OCI-LY3 (cell line): ENCODE measurements at regions not wholly inside any gene's neighbourhood (a gene's known extent, or its start where the extent isn't known, plus 50 kb on each side); places are given as distances from the start of the nearest gene placed in this dataset.

Source experiments
- H2AFZ ChIP-seq: fragments of 200-600, 300-600 bp; shearing (Covaris generic); 2 replicates; pipeline ENCODE4 v1.6.0; 2014; ENCODE audit warnings: antibody characterized with exemption, low read depth, low read length
- H3K27ac ChIP-seq: fragments of 200-600, 300-600 bp; sonication (generic); 2 replicates; pipeline ENCODE4 v1.5.1; 2014; ENCODE audit warnings: mild to moderate bottlenecking, low read length, moderate library complexity, mixed read lengths
- H3K27me3 ChIP-seq: fragments of 200-600, 300-600 bp; sonication (generic); 2 replicates; pipeline ENCODE4 v1.6.1; 2014; ENCODE audit warnings: low read depth, low read length, mixed read lengths
- H3K36me3 ChIP-seq: fragments of 200-600, 300-600 bp; sonication (generic); replicated peaks from 2 replicates; pipeline ENCODE3; 2014; ENCODE audit warnings: low read depth, low read length, mixed read lengths
- H3K4me1 ChIP-seq: fragments of 300-600, 200-600 bp; sonication (generic); 2 replicates; pipeline ENCODE4 v1.6.1; 2014; ENCODE audit warnings: low read length, mixed read lengths
- H3K4me2 ChIP-seq: fragments of 200-600, 300-600 bp; sonication (generic); 2 replicates; pipeline ENCODE4 v1.6.1; 2014; ENCODE audit warnings: low read length, mixed read lengths
- H3K4me3 ChIP-seq: fragments of 300-600, 200-600 bp; sonication (generic); 2 replicates; pipeline ENCODE4 v1.5.1; 2014; ENCODE audit warnings: antibody characterized with exemption, mild to moderate bottlenecking, low read length, moderate library complexity
- H3K79me2 ChIP-seq: fragments of 300-600, 200-600 bp; shearing (Covaris generic); 2 replicates; pipeline ENCODE4 v1.6.1; 2014; ENCODE audit warnings: mild to moderate bottlenecking, low read length, mixed read lengths
- H3K9ac ChIP-seq: fragments of 300-600, 200-600 bp; shearing (Covaris generic); 2 replicates; pipeline ENCODE4 v1.6.0; 2014; ENCODE audit warnings: mild to moderate bottlenecking, low read length, moderate library complexity
- H3K9me3 ChIP-seq: fragments of 200-600, 300-600 bp; shearing (Covaris generic); 2 replicates; pipeline ENCODE4 v1.6.1; 2014; ENCODE audit warnings: low read length, mixed read lengths; ENCODE audit not compliant: insufficient read depth
- H4K20me1 ChIP-seq: fragments of 200-600, 300-600 bp; sonication (generic); 2 replicates; pipeline ENCODE4 v1.6.1; 2016; ENCODE audit warnings: low read length, mixed read lengths; ENCODE audit not compliant: insufficient read depth
- EZH2phosphoT487 ChIP-seq: fragments of 200-600 bp; shearing (Covaris generic); IDR thresholded peaks from 2 replicates; pipeline ENCODE4 v1.6.1; 2018; ENCODE audit warnings: antibody characterized with exemption, mixed run types, low read depth
- TF ChIP-seq, protein P1 (sequence below): fragments of 200-600, 300-600 bp; sonication (generic); IDR thresholded peaks from 2 replicates; pipeline ENCODE4 v1.5.1; 2014; ENCODE audit warnings: antibody characterized with exemption, low read length, low read depth

DNA sequence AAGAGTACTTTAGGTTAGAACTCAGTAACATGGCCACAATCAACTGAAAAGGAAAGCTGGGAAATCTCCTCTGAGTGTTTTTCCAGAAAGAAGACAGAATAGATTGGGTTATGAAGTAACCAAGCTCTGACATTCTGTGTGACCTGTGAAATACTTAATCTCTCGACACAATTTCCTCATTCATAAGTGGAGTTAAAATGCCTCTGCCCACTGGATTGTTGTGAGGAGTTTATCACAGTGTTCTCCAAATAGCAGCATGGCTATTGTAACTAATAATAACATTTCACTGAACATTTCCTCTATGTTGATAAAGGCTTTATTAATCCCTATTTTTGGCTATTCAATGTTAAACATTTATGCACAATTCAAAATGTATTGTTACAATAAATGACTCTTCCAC, 311.0 kb downstream of the GABRB2 start:
- H2AFZ ChIP-seq: no peak overlapping the region
- H3K27me3 ChIP-seq: no peaks in the 10 kb centered on the region
- H3K79me2 ChIP-seq: no peaks in the 10 kb centered on the region
- H3K4me2 ChIP-seq: no peak overlapping the region
- TF ChIP-seq, protein P1, sequence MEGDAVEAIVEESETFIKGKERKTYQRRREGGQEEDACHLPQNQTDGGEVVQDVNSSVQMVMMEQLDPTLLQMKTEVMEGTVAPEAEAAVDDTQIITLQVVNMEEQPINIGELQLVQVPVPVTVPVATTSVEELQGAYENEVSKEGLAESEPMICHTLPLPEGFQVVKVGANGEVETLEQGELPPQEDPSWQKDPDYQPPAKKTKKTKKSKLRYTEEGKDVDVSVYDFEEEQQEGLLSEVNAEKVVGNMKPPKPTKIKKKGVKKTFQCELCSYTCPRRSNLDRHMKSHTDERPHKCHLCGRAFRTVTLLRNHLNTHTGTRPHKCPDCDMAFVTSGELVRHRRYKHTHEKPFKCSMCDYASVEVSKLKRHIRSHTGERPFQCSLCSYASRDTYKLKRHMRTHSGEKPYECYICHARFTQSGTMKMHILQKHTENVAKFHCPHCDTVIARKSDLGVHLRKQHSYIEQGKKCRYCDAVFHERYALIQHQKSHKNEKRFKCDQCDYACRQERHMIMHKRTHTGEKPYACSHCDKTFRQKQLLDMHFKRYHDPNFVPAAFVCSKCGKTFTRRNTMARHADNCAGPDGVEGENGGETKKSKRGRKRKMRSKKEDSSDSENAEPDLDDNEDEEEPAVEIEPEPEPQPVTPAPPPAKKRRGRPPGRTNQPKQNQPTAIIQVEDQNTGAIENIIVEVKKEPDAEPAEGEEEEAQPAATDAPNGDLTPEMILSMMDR: no peak
- no peak for TF ChIP-seq EZH2phosphoT487
- no peaks in the 10 kb centered on the region for H4K20me1 ChIP-seq
- H3K9me3 ChIP-seq: no peaks in the 10 kb centered on the region
- no peak overlapping the region for H3K9ac ChIP-seq
- no peak overlapping the region for H3K27ac ChIP-seq
- H3K4me3 ChIP-seq: no peak overlapping the region
- H3K4me1 ChIP-seq: peaks cover 10% of the 10 kb centered on the region
- H3K36me3 ChIP-seq: no peaks in the 10 kb centered on the region

DNA sequence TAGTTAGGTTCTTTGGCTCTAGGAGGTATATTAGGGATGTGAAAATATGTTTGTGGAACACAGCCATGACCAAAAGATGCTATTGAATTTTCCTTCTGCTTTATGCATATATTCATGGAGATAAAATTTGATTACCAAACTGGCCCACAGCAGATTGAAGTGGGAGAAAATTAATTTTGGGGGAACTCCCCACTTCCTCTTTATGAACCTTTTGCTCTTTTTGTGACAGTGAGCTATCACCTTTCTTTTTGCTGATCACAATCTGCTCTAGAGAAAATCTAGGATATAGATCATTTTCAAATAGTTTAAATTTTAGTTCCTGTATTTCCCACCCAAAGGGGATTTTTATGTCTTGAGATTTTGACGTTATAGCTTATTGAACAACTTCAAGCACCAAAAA, 313.0 kb downstream of the GABRB2 start:
- Histone ChIP-seq H3K79me2 (no peaks in the 10 kb centered on the region), H3K27ac (no peak overlapping the region), H3K4me3 (no peak overlapping the region), H3K4me2 (no peak overlapping the region), H3K27me3 (no peaks in the 10 kb centered on the region), H3K9me3 (no peaks in the 10 kb centered on the region), H3K4me1 (peaks cover 10% of the 10 kb centered on the region), H2AFZ (no peak overlapping the region), H3K36me3 (no peaks in the 10 kb centered on the region), H3K9ac (no peak overlapping the region), H4K20me1 (no peaks in the 10 kb centered on the region)
- TF ChIP-seq, protein P1: no peak
- no peak for TF ChIP-seq EZH2phosphoT487

DNA sequence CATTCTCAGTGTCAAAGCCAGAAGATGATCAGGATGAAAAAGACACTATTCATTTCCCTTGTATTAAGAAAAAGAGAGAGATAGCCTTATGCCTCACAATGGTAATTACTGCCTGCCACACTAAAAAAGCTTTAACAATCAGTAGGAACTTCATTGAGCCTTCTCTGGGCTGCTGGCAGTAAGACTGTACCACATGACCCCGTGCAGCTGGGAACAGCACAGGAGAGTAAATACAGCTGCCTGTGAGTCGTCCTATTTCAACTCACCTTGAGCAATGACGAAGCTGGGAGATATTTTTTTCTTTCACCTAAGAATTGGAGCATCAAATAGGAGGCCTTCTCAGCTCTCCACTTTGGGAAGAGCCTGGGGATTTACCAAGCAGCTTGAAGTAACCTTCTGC, 316.3 kb downstream of the GABRB2 start:
- no peaks in the 10 kb centered on the region for H3K79me2 ChIP-seq
- peaks cover 10% of the 10 kb centered on the region for H3K4me1 ChIP-seq
- TF ChIP-seq EZH2phosphoT487: no peak
- TF ChIP-seq, protein P1: no peak
- no peak overlapping the region for H3K9ac ChIP-seq
- no peak overlapping the region for H3K4me3 ChIP-seq
- no peak overlapping the region for H2AFZ ChIP-seq
- H3K36me3 ChIP-seq: no peaks in the 10 kb centered on the region
- no peaks in the 10 kb centered on the region for H3K9me3 ChIP-seq
- H3K27me3 ChIP-seq: no peaks in the 10 kb centered on the region
- H3K4me2 ChIP-seq: no peak overlapping the region
- no peak overlapping the region for H3K27ac ChIP-seq
- H4K20me1 ChIP-seq: no peaks in the 10 kb centered on the region

DNA sequence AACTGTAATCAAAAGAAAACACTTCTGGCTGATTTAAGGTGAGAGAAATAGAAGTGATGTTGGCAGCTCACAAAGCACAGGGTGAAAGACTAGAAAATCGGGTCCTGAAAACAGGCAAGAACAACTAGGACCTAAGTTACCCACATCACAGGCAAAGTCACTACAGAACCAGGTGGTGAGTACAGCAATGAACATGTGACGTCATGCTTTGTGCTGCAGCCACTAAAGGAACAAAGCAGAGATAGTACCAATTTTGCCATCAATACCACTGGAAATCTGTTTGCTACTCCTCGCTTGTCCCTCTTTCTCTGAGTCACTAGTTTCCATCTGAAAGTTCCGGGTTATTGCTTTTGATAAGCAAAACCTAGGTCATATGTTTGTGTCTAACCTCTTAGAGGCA, 326.7 kb downstream of the GABRB2 start:
- Histone ChIP-seq H3K4me3 (no peak overlapping the region), H3K27me3 (no peaks in the 10 kb centered on the region), H3K36me3 (no peaks in the 10 kb centered on the region), H3K4me2 (no peak overlapping the region), H3K27ac (no peak overlapping the region), H3K4me1 (no peaks in the 10 kb centered on the region), H2AFZ (no peak overlapping the region), H3K9ac (no peak overlapping the region), H3K9me3 (no peaks in the 10 kb centered on the region), H4K20me1 (no peaks in the 10 kb centered on the region), H3K79me2 (no peaks in the 10 kb centered on the region)
- TF ChIP-seq, protein P1: no peak
- TF ChIP-seq EZH2phosphoT487: no peak
